Activated gamma-delta T cell treated with anti-CD3 and anti-CD28 coated beads, Interleukin-2, amount 50 U/mL, for 16 hours (primary cell): ENCODE measurements at regions not wholly inside any gene's neighbourhood (a gene's known extent, or its start where the extent isn't known, plus 50 kb on each side); places are given as distances from the start of the nearest gene placed in this dataset.
"Not testable (repeated sequence)": the region's sequence is repeated elsewhere in the genome, so short reads cannot be mapped to it uniquely, and the experiment has no call there.

Experiments
- DNase-seq: peaks from one replicate; pipeline ENCODE4 v3.0.0-alpha.2; 2020; ENCODE audit warnings: low read depth

GRCh38 chr18:39311111-39311712, 1745.6 kb upstream of the CELF4 start:
- DNase-seq: no peak

GRCh38 chr18:39308931-39309521, 1743.4 kb upstream of the CELF4 start:
- not testable (repeated sequence) for DNase-seq

GRCh38 chr18:39305766-39306165, 1740.2 kb upstream of the CELF4 start:
- DNase-seq: no peak

- no peak for DNase-seq
These were observed 1736.9 kb upstream of the CELF4 start for GRCh38 chr18:39302481-39302880.

- DNase-seq: no peak
These were observed 1733.6 kb upstream of the CELF4 start for GRCh38 chr18:39299152-39299551.

- DNase-seq: no peak
These were observed 1731.6 kb upstream of the CELF4 start for GRCh38 chr18:39297225-39297624.

GRCh38 chr18:39296293-39296888, 1730.8 kb upstream of the CELF4 start:
- DNase-seq: no peak

- DNase-seq: no peak
These were observed 1711.2 kb upstream of the CELF4 start for GRCh38 chr18:39276764-39277163.

GRCh38 chr18:39274535-39274934, 1708.9 kb upstream of the CELF4 start:
- DNase-seq: no peak

- no peak for DNase-seq
These were observed 1706.6 kb upstream of the CELF4 start for GRCh38 chr18:39272230-39272629.

GRCh38 chr18:39271654-39272053, 1706.1 kb upstream of the CELF4 start:
- no peak for DNase-seq

GRCh38 chr18:39260565-39260964, 1695.0 kb upstream of the CELF4 start:
- DNase-seq: no peak

GRCh38 chr18:39259736-39260135, 1694.1 kb upstream of the CELF4 start:
- no peak for DNase-seq

- no peak for DNase-seq
These were observed 1678.6 kb upstream of the CELF4 start for GRCh38 chr18:39244242-39244641.

GRCh38 chr18:39241534-39241933, 1675.9 kb upstream of the CELF4 start:
- DNase-seq: no peak

GRCh38 chr18:39238981-39239660, 1673.5 kb upstream of the CELF4 start:
- DNase-seq: no peak

GRCh38 chr18:39235118-39235719, 1669.6 kb upstream of the CELF4 start:
- no peak for DNase-seq

GRCh38 chr18:39232937-39233336, 1667.3 kb upstream of the CELF4 start:
- DNase-seq: no peak

- DNase-seq: no peak
These were observed 1666.9 kb upstream of the CELF4 start for GRCh38 chr18:39232490-39232889.

GRCh38 chr18:39230086-39230803, 1664.6 kb upstream of the CELF4 start:
- no peak for DNase-seq

- not testable (repeated sequence) for DNase-seq
These were observed 1662.2 kb upstream of the CELF4 start for GRCh38 chr18:39227769-39228168.

- DNase-seq: no peak
These were observed 1659.8 kb upstream of the CELF4 start for GRCh38 chr18:39225373-39225772.
